ENCODE measurements at regions not wholly inside any gene's neighbourhood (a gene's known extent, or its start where the extent isn't known, plus 50 kb on each side); places are given as distances from the start of the nearest gene placed in this dataset.

DNA sequence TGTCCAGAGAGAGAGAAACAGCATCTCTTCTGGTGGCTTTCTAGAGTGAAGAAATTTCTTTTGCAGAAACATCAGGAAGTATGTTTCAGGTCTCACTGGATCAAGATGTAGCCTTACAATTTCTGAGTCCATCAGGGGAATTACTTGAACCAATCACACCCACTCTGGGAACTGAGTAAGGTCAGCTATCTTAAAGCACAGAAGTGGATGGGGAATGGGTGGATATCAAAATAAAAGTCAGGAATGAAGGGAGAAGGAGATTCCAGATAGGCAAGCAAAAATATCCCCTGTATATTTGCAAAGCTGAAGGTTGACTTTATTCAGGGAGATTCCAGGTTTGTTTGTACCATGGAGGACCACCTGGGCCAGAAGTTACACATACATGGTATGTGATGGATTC lies 188.0 kb downstream of the CYRIA start:
- no peak for TF ChIP-seq POLR2AphosphoS5 (IDR thresholded peaks at IDR 0.05)
- TF ChIP-seq, protein P1, sequence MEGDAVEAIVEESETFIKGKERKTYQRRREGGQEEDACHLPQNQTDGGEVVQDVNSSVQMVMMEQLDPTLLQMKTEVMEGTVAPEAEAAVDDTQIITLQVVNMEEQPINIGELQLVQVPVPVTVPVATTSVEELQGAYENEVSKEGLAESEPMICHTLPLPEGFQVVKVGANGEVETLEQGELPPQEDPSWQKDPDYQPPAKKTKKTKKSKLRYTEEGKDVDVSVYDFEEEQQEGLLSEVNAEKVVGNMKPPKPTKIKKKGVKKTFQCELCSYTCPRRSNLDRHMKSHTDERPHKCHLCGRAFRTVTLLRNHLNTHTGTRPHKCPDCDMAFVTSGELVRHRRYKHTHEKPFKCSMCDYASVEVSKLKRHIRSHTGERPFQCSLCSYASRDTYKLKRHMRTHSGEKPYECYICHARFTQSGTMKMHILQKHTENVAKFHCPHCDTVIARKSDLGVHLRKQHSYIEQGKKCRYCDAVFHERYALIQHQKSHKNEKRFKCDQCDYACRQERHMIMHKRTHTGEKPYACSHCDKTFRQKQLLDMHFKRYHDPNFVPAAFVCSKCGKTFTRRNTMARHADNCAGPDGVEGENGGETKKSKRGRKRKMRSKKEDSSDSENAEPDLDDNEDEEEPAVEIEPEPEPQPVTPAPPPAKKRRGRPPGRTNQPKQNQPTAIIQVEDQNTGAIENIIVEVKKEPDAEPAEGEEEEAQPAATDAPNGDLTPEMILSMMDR (IDR thresholded peaks at IDR 0.05; ENCODE audit: poor library complexity, severe bottlenecking), result no peak
- no peak for TF ChIP-seq EZH2 (IDR thresholded peaks at IDR 0.05; ENCODE audit: borderline replicate concordance, insufficient read depth, low read length, poor library complexity, severe bottlenecking)
- TF ChIP-seq EP300 (conservative IDR thresholded peaks at IDR 0.05; ENCODE audit: poor library complexity, severe bottlenecking), result no peak
